IMR-90 (cell line): ENCODE measurements at regions not wholly inside any gene's neighbourhood (a gene's known extent, or its start where the extent isn't known, plus 50 kb on each side); places are given as distances from the start of the nearest gene placed in this dataset.

ENCODE experiments used
- ATAC-seq: fragments of 200-7000 bp; cut with Tn5 transposase; 2 replicates; pipeline ENCODE4 v1.9.1; 2020; ENCODE audit warnings: low read depth, mild to moderate bottlenecking, moderate library complexity
- BruUV-seq: library from RNA; stranded (reverse); fragments of 400-500 nt; replicated peaks from 2 replicates; lab custom pipeline; 2021; lab: Mats Ljungman, UMichigan
- CTCF ChIA-PET: fragments of 300-600 bp; formaldehyde crosslinking; extraction: SDS; loops from one replicate; lab custom pipeline; 2021; ENCODE audit warnings: antibody characterized with exemption; lab: Yijun Ruan, JAX
- POLR2A ChIA-PET: fragments of 300-600 bp; sonication (Branson Sonifier 250); formaldehyde crosslinking; loops from one replicate; lab custom pipeline; 2022; ENCODE audit warnings: antibody characterized with exemption; ENCODE audit not compliant: unreplicated experiment; lab: Charles Lee
- DNase-seq: peaks from one replicate; pipeline ENCODE4 v3.0.0; 2013
- H2AFZ ChIP-seq: replicated peaks from 2 replicates; pipeline ENCODE3; 2013; ENCODE audit warnings: low read length, mild to moderate bottlenecking; ENCODE audit not compliant: poor library complexity
- H2AK5ac ChIP-seq: 2 replicates; pipeline ENCODE4 v1.6.1; 2013; ENCODE audit warnings: low read depth, low read length, inconsistent platforms
- H2AK9ac ChIP-seq: replicated peaks from 2 replicates; pipeline ENCODE3; 2013; ENCODE audit warnings: mild to moderate bottlenecking, low read depth, low read length, moderate library complexity; ENCODE audit not compliant: poor library complexity
- H2BK120ac ChIP-seq: 2 replicates; pipeline ENCODE4 v1.6.1; 2013; ENCODE audit warnings: low read depth, low read length, inconsistent platforms
- H2BK15ac ChIP-seq: 3 replicates; pipeline ENCODE4 v1.6.1; 2013; ENCODE audit warnings: low read depth, low read length, inconsistent platforms
- H2BK20ac ChIP-seq: 2 replicates; pipeline ENCODE4 v1.6.1; 2013; ENCODE audit warnings: low read depth, mild to moderate bottlenecking, inconsistent platforms, low read length, moderate library complexity
- H2BK5ac ChIP-seq: 2 replicates; pipeline ENCODE4 v1.6.1; 2013; ENCODE audit warnings: mild to moderate bottlenecking, low read depth, low read length, inconsistent platforms; ENCODE audit not compliant: poor library complexity, severe bottlenecking
- H3K14ac ChIP-seq: replicated peaks from 2 replicates; pipeline ENCODE4 v1.6.1; 2013; ENCODE audit warnings: low read depth, low read length, inconsistent platforms
- H3K18ac ChIP-seq: 2 replicates; pipeline ENCODE4 v1.6.1; 2013; ENCODE audit warnings: low read depth, low read length, control low read depth
- H3K23ac ChIP-seq: 2 replicates; pipeline ENCODE4 v1.6.1; 2013; ENCODE audit warnings: low read depth, low read length, inconsistent platforms
- H3K27ac ChIP-seq: 2 replicates; pipeline ENCODE4 v1.5.1; 2013; ENCODE audit warnings: mild to moderate bottlenecking, control low read depth, low read length; ENCODE audit not compliant: insufficient read depth
- H3K27me3 ChIP-seq: 2 replicates; pipeline ENCODE4 v1.6.1; 2013; ENCODE audit warnings: low read length; ENCODE audit not compliant: control insufficient read depth, insufficient read depth
- H3K36me3 ChIP-seq: 2 replicates; pipeline ENCODE4 v1.6.1; 2013; ENCODE audit warnings: low read length, mixed read lengths; ENCODE audit not compliant: control insufficient read depth, insufficient read depth
- H3K4ac ChIP-seq: 2 replicates; pipeline ENCODE4 v1.6.1; 2013; ENCODE audit warnings: low read depth, low read length, inconsistent platforms
- H3K4me1 ChIP-seq: 2 replicates; pipeline ENCODE4 v1.6.1; 2013; ENCODE audit warnings: low read length, mixed read lengths; ENCODE audit not compliant: control insufficient read depth, insufficient read depth
- H3K4me2 ChIP-seq: 2 replicates; pipeline ENCODE4 v1.6.1; 2013; ENCODE audit warnings: low read depth, mild to moderate bottlenecking, control low read depth, low read length, moderate library complexity
- H3K4me3 ChIP-seq: 2 replicates; pipeline ENCODE4 v1.5.1; 2013; ENCODE audit warnings: low read depth, mild to moderate bottlenecking, control low read depth, low read length, moderate library complexity; ENCODE audit not compliant: insufficient read depth
- H3K56ac ChIP-seq: 2 replicates; pipeline ENCODE4 v1.6.1; 2013; ENCODE audit warnings: low read length, inconsistent platforms; ENCODE audit not compliant: insufficient read depth; ENCODE audit errors: extremely low read depth
- H3K79me1 ChIP-seq, 2 experiments: 2 replicates each; pipeline ENCODE4 v1.6.1; 2013; ENCODE audit warnings: low read length in 2 of 2, inconsistent platforms in 1 of 2, low read depth in 1 of 2
- H3K9ac ChIP-seq: 2 replicates; pipeline ENCODE4 v1.6.1; 2013; ENCODE audit warnings: low read depth, low read length, control low read depth
- H3K9me1 ChIP-seq: 2 replicates; pipeline ENCODE4 v1.6.1; 2013; ENCODE audit warnings: low read length, inconsistent platforms; ENCODE audit not compliant: insufficient read depth
- H3K9me3 ChIP-seq: 2 replicates; pipeline ENCODE4 v1.6.1; 2013; ENCODE audit warnings: low read length; ENCODE audit not compliant: control insufficient read depth, insufficient read depth
- H4K20me1 ChIP-seq: 2 replicates; pipeline ENCODE4 v1.6.1; 2013; ENCODE audit warnings: low read length, inconsistent platforms; ENCODE audit not compliant: insufficient read depth
- H4K5ac ChIP-seq: 2 replicates; pipeline ENCODE4 v1.6.1; 2013; ENCODE audit warnings: mild to moderate bottlenecking, low read depth, low read length, control low read depth
- H4K8ac ChIP-seq, 2 experiments: 2 replicates each; pipeline ENCODE4 v1.6.1; 2013; ENCODE audit warnings: low read depth in 2 of 2, low read length in 2 of 2, control low read depth in 1 of 2, inconsistent platforms in 1 of 2
- H4K91ac ChIP-seq: 2 replicates; pipeline ENCODE4 v1.6.1; 2013; ENCODE audit warnings: low read depth, low read length, inconsistent platforms; ENCODE audit not compliant: insufficient read depth
- CHD1 ChIP-seq: IDR thresholded peaks from 2 replicates; pipeline ENCODE4 v1.6.1; 2012; ENCODE audit warnings: low read depth, low read length, improper control_type of control experiment
- CTCF ChIP-seq: conservative IDR thresholded peaks from 2 replicates; pipeline ENCODE4 v1.5.1; 2012; ENCODE audit warnings: mild to moderate bottlenecking, low read depth, low read length, improper control_type of control experiment
- RAD21 ChIP-seq: IDR thresholded peaks from 2 replicates; pipeline ENCODE4 v1.6.1; 2012; ENCODE audit warnings: low read length, improper control_type of control experiment
- SMC3 ChIP-seq: fragments of 150-350 bp; IDR thresholded peaks from 2 replicates; pipeline ENCODE4 v1.6.1; 2016; ENCODE audit warnings: low read depth, mild to moderate bottlenecking, antibody characterized with exemption, low read length, moderate library complexity
- WGBS, 2 experiments: methylation state at CpG; one replicate each; pipeline versions ENCODE4 v1.1.5 to v1.1.7; 2013; ENCODE audit warnings: missing lambda C conversion rate in 2 of 2; ENCODE audit not compliant: insufficient read length in 1 of 2; ENCODE audit errors: extremely low coverage in 2 of 2; 5-methylcytosine and 5-hydroxymethylcytosine counted together
- dilution Hi-C: fragments of 300-500 bp; cut with HindIII; formaldehyde crosslinking; loops from one replicate; pipeline ENCODE4 v1.14.3; 2018; ENCODE audit warnings: low sequenced_read_pairs; ENCODE audit not compliant: unreplicated experiment
- in situ Hi-C: fragments of 300-500 bp; cut with MboI; formaldehyde crosslinking; loops from 3 replicates; pipeline ENCODE4 v1.14.3; 2019; ENCODE audit warnings: low sequenced_read_pairs, inconsistent platforms, mixed read lengths
- intact Hi-C: fragments of 100-400 bp; cut with micrococcal nuclease; formaldehyde crosslinking; loops from 2 replicates; pipeline ENCODE4 v1.10.0; 2022

GRCh38 chr9:81103597-81104471 is 585.5 kb downstream of the TLE1 start:
- no peak overlapping the region for H2BK20ac ChIP-seq
- H2AK9ac ChIP-seq = no peak overlapping the region
- H3K56ac ChIP-seq = no peak overlapping the region
- no peak overlapping the region for H4K8ac ChIP-seq
- H4K5ac ChIP-seq = no peak overlapping the region
- no peaks in the 10 kb centered on the region for H3K36me3 ChIP-seq
- DNase-seq (no peak), ATAC-seq (no peak; the same call in 1 of the 2 replicates)
- dilution Hi-C loops (no loop called here), in situ Hi-C loops (no loop called here), intact Hi-C loops (no loop called here)
- POLR2A ChIA-PET = no interaction called here
- no peaks in the 10 kb centered on the region for H3K79me1 ChIP-seq
- no peak overlapping the region for H3K23ac ChIP-seq
- H3K4me3 ChIP-seq = no peak overlapping the region
- H4K20me1 ChIP-seq = no peaks in the 10 kb centered on the region
- BruUV-seq = no TSS peak
- H3K27ac ChIP-seq = no peak overlapping the region
- H3K4me1 ChIP-seq = no peaks in the 10 kb centered on the region
- no peak overlapping the region for H2BK5ac ChIP-seq
- H4K91ac ChIP-seq = no peak overlapping the region
- no peaks in the 10 kb centered on the region for H3K9me1 ChIP-seq
- no peak for TF ChIP-seq CHD1
- TF ChIP-seq CTCF = peak; percentile 36
- 0 out of 2 replicates have a peak, but pooled peaks have one; percentile 10 for TF ChIP-seq SMC3
- TF ChIP-seq RAD21 = peak; percentile 36
- no peak overlapping the region for H2BK120ac ChIP-seq
- H2AFZ ChIP-seq = no peak overlapping the region
- no peaks in the 10 kb centered on the region for H3K9me3 ChIP-seq
- H3K4ac ChIP-seq = no peak overlapping the region
- no peak overlapping the region for H3K4me2 ChIP-seq
- H2AK5ac ChIP-seq = no peak overlapping the region
- no peaks in the 10 kb centered on the region; the same call in 1 of the 2 replicates for H3K27me3 ChIP-seq
- CTCF ChIA-PET = interaction anchor here (0.6 to 1.4 kb wide), 9 partner anchors 8 to 1827 kb away, joined by 3 to 8 read pairs (median 4); no protein-coding TSS in a partner anchor
- WGBS, 2 experiments = 83 to 100% methylated on average over 1 of the region's 10 CpGs
- no peak overlapping the region for H3K14ac ChIP-seq
- H2BK15ac ChIP-seq = no peak overlapping the region
- H3K9ac ChIP-seq = no peak overlapping the region
- no peak overlapping the region for H3K18ac ChIP-seq
